ENCODE measurements at regions not wholly inside any gene's neighbourhood (a gene's known extent, or its start where the extent isn't known, plus 50 kb on each side); places are given as distances from the start of the nearest gene placed in this dataset.
"Not testable (repeated sequence)": the region's sequence is repeated elsewhere in the genome, so short reads cannot be mapped to it uniquely, and the experiment has no call there.

DNA sequence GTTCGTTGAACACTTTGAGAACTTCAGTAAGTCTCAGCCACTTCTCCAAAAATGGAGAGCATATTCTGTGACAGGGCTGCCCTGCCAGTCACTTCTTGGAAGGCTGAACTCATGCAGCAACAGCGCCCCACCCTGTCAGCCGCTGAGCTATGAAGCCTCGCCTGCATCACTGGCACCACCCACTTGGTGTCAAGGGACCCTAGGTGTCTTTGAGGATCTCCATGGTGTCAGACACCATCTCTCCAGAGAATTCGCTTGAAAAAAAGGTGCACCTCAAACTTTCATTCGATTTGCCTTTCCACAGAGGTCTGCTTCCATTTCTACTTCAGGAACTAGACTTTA lies 351.5 kb downstream of the SPATA31A6 start:
- TF ChIP-seq, protein P1, sequence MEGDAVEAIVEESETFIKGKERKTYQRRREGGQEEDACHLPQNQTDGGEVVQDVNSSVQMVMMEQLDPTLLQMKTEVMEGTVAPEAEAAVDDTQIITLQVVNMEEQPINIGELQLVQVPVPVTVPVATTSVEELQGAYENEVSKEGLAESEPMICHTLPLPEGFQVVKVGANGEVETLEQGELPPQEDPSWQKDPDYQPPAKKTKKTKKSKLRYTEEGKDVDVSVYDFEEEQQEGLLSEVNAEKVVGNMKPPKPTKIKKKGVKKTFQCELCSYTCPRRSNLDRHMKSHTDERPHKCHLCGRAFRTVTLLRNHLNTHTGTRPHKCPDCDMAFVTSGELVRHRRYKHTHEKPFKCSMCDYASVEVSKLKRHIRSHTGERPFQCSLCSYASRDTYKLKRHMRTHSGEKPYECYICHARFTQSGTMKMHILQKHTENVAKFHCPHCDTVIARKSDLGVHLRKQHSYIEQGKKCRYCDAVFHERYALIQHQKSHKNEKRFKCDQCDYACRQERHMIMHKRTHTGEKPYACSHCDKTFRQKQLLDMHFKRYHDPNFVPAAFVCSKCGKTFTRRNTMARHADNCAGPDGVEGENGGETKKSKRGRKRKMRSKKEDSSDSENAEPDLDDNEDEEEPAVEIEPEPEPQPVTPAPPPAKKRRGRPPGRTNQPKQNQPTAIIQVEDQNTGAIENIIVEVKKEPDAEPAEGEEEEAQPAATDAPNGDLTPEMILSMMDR (IDR thresholded peaks at IDR 0.05): not testable (repeated sequence)
- not testable (repeated sequence) for TF ChIP-seq POLR2AphosphoS5 (IDR thresholded peaks at IDR 0.05)
